Astrocyte (in vitro differentiated cells and primary cell): ENCODE measurements at regions not wholly inside any gene's neighbourhood (a gene's known extent, or its start where the extent isn't known, plus 50 kb on each side); places are given as distances from the start of the nearest gene placed in this dataset.

Source experiments
- DNase-seq: peaks from one replicate; pipeline ENCODE4 v3.0.0-alpha.2; 2010; ENCODE audit warnings: low read depth
- FAIRE-seq: peaks from 2 replicates; lab custom pipeline; 2011; peaks lifted over from hg19 to GRCh38; lab: Jason Lieb, UNC
- H2AFZ ChIP-seq: 2 replicates; pipeline ENCODE4 v1.6.0; 2012; ENCODE audit warnings: low read depth, low read length, inconsistent platforms
- H3K27ac ChIP-seq: 2 replicates; pipeline ENCODE4 v1.5.1; 2011; ENCODE audit warnings: low read depth, low read length, inconsistent platforms
- H3K27me3 ChIP-seq: 2 replicates; pipeline ENCODE4 v1.6.0; 2011; ENCODE audit warnings: low read length, inconsistent platforms; ENCODE audit not compliant: insufficient read depth
- H3K36me3 ChIP-seq: 2 replicates; pipeline ENCODE4 v1.5.1; 2011; ENCODE audit warnings: low read length, inconsistent platforms; ENCODE audit not compliant: insufficient read depth
- H3K4me1 ChIP-seq: 2 replicates; pipeline ENCODE4 v1.5.1; 2011; ENCODE audit warnings: low read length, inconsistent platforms; ENCODE audit not compliant: insufficient read depth
- H3K4me2 ChIP-seq: 2 replicates; pipeline ENCODE4 v1.6.0; 2012; ENCODE audit warnings: low read length, inconsistent platforms
- H3K4me3 ChIP-seq: 2 replicates; pipeline ENCODE4 v1.5.1; 2011; ENCODE audit warnings: low read depth, mild to moderate bottlenecking, low read length, inconsistent platforms; ENCODE audit not compliant: insufficient read depth
- H3K79me2 ChIP-seq: 2 replicates; pipeline ENCODE4 v1.6.0; 2012; ENCODE audit warnings: mild to moderate bottlenecking, low read length, inconsistent platforms; ENCODE audit not compliant: insufficient read depth
- H3K9ac ChIP-seq: 2 replicates; pipeline ENCODE4 v1.6.0; 2012; ENCODE audit warnings: mild to moderate bottlenecking, low read length, inconsistent platforms
- H3K9me3 ChIP-seq: 2 replicates; pipeline ENCODE4 v1.5.1; 2012; ENCODE audit warnings: low read depth, mild to moderate bottlenecking, low read length, inconsistent platforms; ENCODE audit not compliant: insufficient read depth
- H4K20me1 ChIP-seq: 2 replicates; pipeline ENCODE4 v1.6.0; 2012; ENCODE audit warnings: low read length, inconsistent platforms; ENCODE audit not compliant: insufficient read depth
- H3K27ac Mint-ChIP-seq: one replicate; pipeline ENCODE4 v1.8.0; 2021; ENCODE audit warnings: mild to moderate bottlenecking, mixed read lengths; ENCODE audit not compliant: unreplicated experiment
- H3K27me3 Mint-ChIP-seq: one replicate; pipeline ENCODE4 v1.8.0; 2021; ENCODE audit warnings: low read depth, mixed read lengths; ENCODE audit not compliant: unreplicated experiment
- H3K36me3 Mint-ChIP-seq: one replicate; pipeline ENCODE4 v1.8.0; 2021; ENCODE audit warnings: low read depth, mixed read lengths; ENCODE audit not compliant: unreplicated experiment
- H3K4me1 Mint-ChIP-seq: one replicate; pipeline ENCODE4 v1.8.0; 2021; ENCODE audit warnings: low read depth, mixed read lengths; ENCODE audit not compliant: unreplicated experiment
- H3K4me3 Mint-ChIP-seq: one replicate; pipeline ENCODE4 v1.8.0; 2021; ENCODE audit warnings: mild to moderate bottlenecking, moderate library complexity, mixed read lengths; ENCODE audit not compliant: unreplicated experiment
- H3K9me3 Mint-ChIP-seq: one replicate; pipeline ENCODE4 v1.8.0; 2021; ENCODE audit warnings: mild to moderate bottlenecking, mixed read lengths; ENCODE audit not compliant: unreplicated experiment
- EZH2 ChIP-seq: IDR thresholded peaks from 2 replicates; pipeline ENCODE4 v1.6.1; 2012; ENCODE audit warnings: mild to moderate bottlenecking, low read length, inconsistent platforms; ENCODE audit not compliant: insufficient read depth
- TF ChIP-seq, protein P1 (sequence below): IDR thresholded peaks from 2 replicates; pipeline ENCODE4 v1.5.1; 2011; ENCODE audit warnings: low read depth, mild to moderate bottlenecking, inconsistent platforms, low read length, moderate library complexity; ENCODE audit not compliant: insufficient read depth

DNA sequence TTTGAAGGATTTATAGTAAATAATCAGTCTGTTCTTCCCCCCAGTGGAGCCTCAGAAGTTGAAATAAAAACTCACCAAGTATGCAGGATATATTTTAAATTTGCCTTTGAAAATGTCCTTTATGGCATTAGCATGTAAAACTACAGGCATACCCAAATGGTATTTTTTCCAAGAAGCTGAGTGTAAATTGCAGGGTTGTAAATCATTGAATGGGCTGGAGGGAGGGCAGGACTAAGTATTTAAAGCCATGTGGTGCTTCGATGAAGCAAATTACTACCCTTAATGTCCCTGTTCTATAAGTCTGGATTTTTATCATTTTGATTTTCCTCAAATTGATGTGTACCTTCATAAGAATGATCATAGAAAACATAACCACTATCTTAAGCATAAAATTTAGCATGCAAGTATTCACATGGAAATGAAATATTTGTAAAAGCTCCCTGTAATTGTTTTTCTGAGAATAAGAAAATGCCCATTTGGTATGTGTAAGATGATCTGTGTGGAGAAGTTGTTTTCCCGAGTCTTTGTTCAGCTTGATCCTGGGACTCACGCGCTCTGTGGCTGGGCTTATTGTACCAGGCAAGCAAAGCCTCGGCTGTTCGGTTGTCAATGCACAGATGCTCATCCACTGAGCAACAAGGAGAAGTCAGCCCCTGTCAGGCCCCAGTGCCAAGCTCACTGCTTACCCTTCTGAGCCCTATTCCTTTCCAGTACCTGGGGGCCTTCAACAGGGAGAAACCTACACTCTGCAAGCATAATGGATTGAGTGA, 66.7 kb downstream of the CD164 start:
- H3K4me1 Mint-ChIP-seq, result peaks cover 5% of the 10 kb centered on the region
- FAIRE-seq (no peak), DNase-seq (no peak)
- TF ChIP-seq, protein P1, sequence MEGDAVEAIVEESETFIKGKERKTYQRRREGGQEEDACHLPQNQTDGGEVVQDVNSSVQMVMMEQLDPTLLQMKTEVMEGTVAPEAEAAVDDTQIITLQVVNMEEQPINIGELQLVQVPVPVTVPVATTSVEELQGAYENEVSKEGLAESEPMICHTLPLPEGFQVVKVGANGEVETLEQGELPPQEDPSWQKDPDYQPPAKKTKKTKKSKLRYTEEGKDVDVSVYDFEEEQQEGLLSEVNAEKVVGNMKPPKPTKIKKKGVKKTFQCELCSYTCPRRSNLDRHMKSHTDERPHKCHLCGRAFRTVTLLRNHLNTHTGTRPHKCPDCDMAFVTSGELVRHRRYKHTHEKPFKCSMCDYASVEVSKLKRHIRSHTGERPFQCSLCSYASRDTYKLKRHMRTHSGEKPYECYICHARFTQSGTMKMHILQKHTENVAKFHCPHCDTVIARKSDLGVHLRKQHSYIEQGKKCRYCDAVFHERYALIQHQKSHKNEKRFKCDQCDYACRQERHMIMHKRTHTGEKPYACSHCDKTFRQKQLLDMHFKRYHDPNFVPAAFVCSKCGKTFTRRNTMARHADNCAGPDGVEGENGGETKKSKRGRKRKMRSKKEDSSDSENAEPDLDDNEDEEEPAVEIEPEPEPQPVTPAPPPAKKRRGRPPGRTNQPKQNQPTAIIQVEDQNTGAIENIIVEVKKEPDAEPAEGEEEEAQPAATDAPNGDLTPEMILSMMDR, result no peak
- TF ChIP-seq EZH2, result no peak
- no peaks in the 10 kb centered on the region for H3K9me3 ChIP-seq
- no peaks in the 10 kb centered on the region for H3K27me3 ChIP-seq
- no peak overlapping the region for H3K27ac Mint-ChIP-seq
- H3K4me1 ChIP-seq, result no peaks in the 10 kb centered on the region
- H3K27me3 Mint-ChIP-seq, result peaks cover 6% of the 10 kb centered on the region
- no peak overlapping the region for H3K27ac ChIP-seq
- H3K79me2 ChIP-seq, result no peaks in the 10 kb centered on the region
- H3K9me3 Mint-ChIP-seq, result peaks cover 1% of the 10 kb centered on the region
- no peak overlapping the region for H2AFZ ChIP-seq
- peaks cover 1% of the 10 kb centered on the region for H3K36me3 Mint-ChIP-seq
- H3K9ac ChIP-seq, result no peak overlapping the region
- H3K36me3 ChIP-seq, result no peaks in the 10 kb centered on the region
- no peak overlapping the region for H3K4me3 Mint-ChIP-seq
- no peaks in the 10 kb centered on the region for H4K20me1 ChIP-seq
- H3K4me3 ChIP-seq, result no peak overlapping the region
- H3K4me2 ChIP-seq, result no peak overlapping the region

DNA sequence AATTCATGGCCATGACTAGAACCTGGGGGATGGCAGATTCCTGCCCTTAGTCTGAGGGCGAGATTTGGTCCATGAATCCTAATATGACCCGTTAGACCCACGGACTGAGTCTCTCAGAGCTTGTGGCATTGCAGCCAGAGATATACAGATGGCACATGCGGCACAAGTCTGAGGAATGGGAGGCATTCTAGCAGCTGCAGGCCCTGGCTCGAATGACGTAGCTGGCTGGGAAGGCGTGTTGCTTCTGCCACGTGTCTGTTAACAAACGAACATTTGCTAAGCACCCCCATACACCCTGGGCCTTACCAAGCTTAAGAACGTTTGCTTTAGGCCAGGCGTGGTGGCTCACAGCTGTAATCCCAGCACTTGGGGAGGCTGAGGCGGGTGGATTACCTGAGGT, 68.0 kb downstream of the CD164 start:
- Histone ChIP-seq H3K4me2 (no peak overlapping the region), H3K9ac (no peak overlapping the region), H3K4me3 (no peak overlapping the region), H3K4me1 (no peaks in the 10 kb centered on the region), H3K27ac (no peak overlapping the region), H3K79me2 (no peaks in the 10 kb centered on the region), H2AFZ (no peak overlapping the region), H3K36me3 (no peaks in the 10 kb centered on the region), H3K9me3 (no peaks in the 10 kb centered on the region), H3K27me3 (no peaks in the 10 kb centered on the region), H4K20me1 (no peaks in the 10 kb centered on the region)
- Mint-ChIP-seq H3K9me3 (peaks cover 1% of the 10 kb centered on the region), H3K4me1 (peaks cover 5% of the 10 kb centered on the region), H3K27ac (no peak overlapping the region), H3K36me3 (peaks cover 1% of the 10 kb centered on the region), H3K4me3 (no peak overlapping the region), H3K27me3 (peaks cover 6% of the 10 kb centered on the region)
- TF ChIP-seq EZH2, result no peak
- TF ChIP-seq, protein P1, result no peak
- FAIRE-seq (no peak), DNase-seq (no peak)

DNA sequence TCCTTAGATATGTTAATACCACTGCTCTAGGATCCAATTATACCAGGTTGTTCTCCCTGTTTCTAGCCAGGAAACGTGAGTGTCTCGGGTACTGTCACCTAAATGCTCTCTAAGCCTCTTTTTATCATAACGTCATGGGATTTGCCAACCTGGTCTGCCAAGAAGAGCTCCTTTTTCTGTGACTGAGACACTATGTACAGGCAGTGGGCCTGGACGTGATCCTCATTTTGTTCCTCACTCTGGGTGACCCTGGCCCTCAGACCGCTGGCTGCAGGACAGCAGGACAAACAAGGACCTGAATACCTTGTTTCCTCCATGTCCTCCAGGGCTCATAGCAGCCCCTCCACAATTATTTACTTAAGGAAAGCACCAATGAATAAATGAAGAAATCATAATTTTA, 69.1 kb downstream of the CD164 start:
- Histone ChIP-seq H3K27ac (no peak overlapping the region), H4K20me1 (no peaks in the 10 kb centered on the region), H3K4me2 (no peak overlapping the region), H2AFZ (no peak overlapping the region), H3K79me2 (no peaks in the 10 kb centered on the region), H3K4me1 (no peaks in the 10 kb centered on the region), H3K4me3 (no peak overlapping the region), H3K9me3 (no peaks in the 10 kb centered on the region), H3K27me3 (no peaks in the 10 kb centered on the region), H3K36me3 (no peaks in the 10 kb centered on the region), H3K9ac (no peak overlapping the region)
- no peak overlapping the region for H3K27ac Mint-ChIP-seq
- H3K9me3 Mint-ChIP-seq, result peaks cover 1% of the 10 kb centered on the region
- H3K27me3 Mint-ChIP-seq, result peaks cover 6% of the 10 kb centered on the region
- no peak overlapping the region for H3K4me3 Mint-ChIP-seq
- no peak for DNase-seq
- peaks cover 1% of the 10 kb centered on the region for H3K4me1 Mint-ChIP-seq
- TF ChIP-seq, protein P1, result no peak
- TF ChIP-seq EZH2, result no peak
- no peaks in the 10 kb centered on the region for H3K36me3 Mint-ChIP-seq
- no peak for FAIRE-seq
